Right lobe of liver (tissue), 6 donors: ENCODE measurements at regions not wholly inside any gene's neighbourhood (a gene's known extent, or its start where the extent isn't known, plus 50 kb on each side); places are given as distances from the start of the nearest gene placed in this dataset.

ENCODE experiments used
- ATAC-seq, 4 donors: fragments of 200-7000 bp; cut with Tn5 transposase; one replicate each; pipeline ENCODE4 v1.9.1; 2020; ENCODE audit warnings: mild to moderate bottlenecking in 4 of 4, moderate library complexity in 4 of 4
- DNase-seq, 3 donors: peaks; one replicate each; pipeline ENCODE4 v3.0.0-alpha.2; 2020
- H3K27ac ChIP-seq, 3 donors: fragments of 200-600 bp; one replicate each; pipeline ENCODE4 v1.8.0; 2022
- H3K27me3 ChIP-seq, 2 donors: fragments of 200-600 bp; one replicate each; pipeline ENCODE4 v1.8.0; 2022
- H3K36me3 ChIP-seq, 4 donors: fragments of 200-600 bp; sonication (generic) in 1 of 4; one replicate each; pipeline versions ENCODE4 v1.5.1 to v1.8.0; 2017 to 2022; ENCODE audit warnings: control low read depth in 1 of 4
- H3K4me1 ChIP-seq, 4 donors: fragments of 200-600 bp; sonication (generic) in 1 of 4; one replicate each; pipeline versions ENCODE4 v1.5.1 to v1.8.0; 2017 to 2022; ENCODE audit warnings: control low read depth in 1 of 4
- H3K4me3 ChIP-seq, 3 donors: fragments of 200-600 bp; one replicate each; pipeline ENCODE4 v1.8.0; 2022
- H3K9me3 ChIP-seq, 4 donors: fragments of 200-600 bp; sonication (generic) in 1 of 4; one replicate each; pipeline versions ENCODE4 v1.5.1 to v1.8.0; 2017 to 2022; ENCODE audit warnings: control low read depth in 1 of 4
- POLR2A ChIP-seq: fragments of 450-650 bp; IDR thresholded peaks from one replicate; pipeline ENCODE4 v1.6.1; 2017; ENCODE audit warnings: antibody characterized with exemption, mild to moderate bottlenecking
- WGBS: methylation state at CpG from one replicate; pipeline ENCODE4 v1.1.6; 2018; ENCODE audit warnings: low coverage, low lambda C conversion rate; ENCODE audit not compliant: insufficient coverage; ENCODE audit errors: missing lambda C conversion rate; 5-methylcytosine and 5-hydroxymethylcytosine counted together
- intact Hi-C, 2 donors: fragments of 100-400 bp; cut with DNase I; formaldehyde crosslinking; loops; one replicate each; pipeline versions ENCODE4 v1.11.2 to v1.14.1; 2022
- TF ChIP-seq, protein P1 (sequence below), 4 donors: fragments of 200-600 bp in 3 of 4; fragments of 450-650 bp in 1 of 4; IDR thresholded peaks; one replicate each; pipeline versions ENCODE4 v1.5.1 to v1.8.0; 2016 to 2022; ENCODE audit warnings: antibody characterized with exemption in 4 of 4, mild to moderate bottlenecking in 2 of 4
- donor health status: DM: no; HTN: yes; CAD: no.
- donor health status: DM: no; HTN: no; CAD: no.
- donor health status: DM: no; HTN: no; CAD: no.
- donor health status: DM: no; HTN: yes; CAD: no.
- donor health status: DM: no; HTN: yes; CAD: no.

DNA sequence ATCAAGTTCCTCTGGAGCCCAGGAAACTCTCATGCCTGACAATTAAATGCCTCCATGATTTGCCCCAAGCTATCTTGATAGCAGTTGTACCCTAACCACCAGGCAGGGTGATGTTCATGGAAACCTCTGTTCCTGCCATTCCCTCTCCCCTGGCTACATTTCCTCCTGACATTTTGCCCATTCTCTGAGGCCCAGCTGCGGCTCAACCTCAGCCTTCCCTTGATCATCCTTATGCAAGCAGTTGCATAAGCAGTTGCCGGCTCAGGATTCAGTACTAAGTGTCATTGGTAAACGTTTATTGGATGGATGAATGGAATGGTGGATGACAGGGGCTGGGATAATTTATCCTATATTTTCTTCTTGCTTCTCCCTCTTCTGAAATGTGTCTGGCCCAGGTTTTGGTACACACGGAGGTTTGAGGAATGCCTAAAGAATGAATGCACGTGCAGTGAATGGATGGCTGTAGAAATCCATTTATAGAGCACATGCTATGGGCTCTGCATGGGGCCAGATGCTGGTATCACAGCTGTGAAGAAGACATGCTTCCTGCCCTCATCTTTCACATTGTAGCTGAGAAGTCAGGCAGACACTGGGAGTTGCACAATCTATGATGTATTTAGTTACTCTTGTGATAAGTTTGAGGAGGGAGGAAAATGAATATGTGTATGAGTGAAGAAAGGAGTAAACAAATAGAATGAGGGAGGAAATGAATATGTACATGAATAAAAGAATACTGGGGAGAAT, 261.8 kb downstream of the FOXD2 start:
- Histone ChIP-seq H3K36me3 (no peaks in the 10 kb centered on the region), H3K4me3 (no peak overlapping the region), H3K27ac (no peak overlapping the region), H3K27me3 (no peaks in the 10 kb centered on the region), H3K9me3 (no peaks in the 10 kb centered on the region), H3K4me1 (peaks cover 0 to 17% (median 0%) of the 10 kb centered on the region in 4 donors)
- intact Hi-C loops, result no loop called here
- TF ChIP-seq, protein P1, sequence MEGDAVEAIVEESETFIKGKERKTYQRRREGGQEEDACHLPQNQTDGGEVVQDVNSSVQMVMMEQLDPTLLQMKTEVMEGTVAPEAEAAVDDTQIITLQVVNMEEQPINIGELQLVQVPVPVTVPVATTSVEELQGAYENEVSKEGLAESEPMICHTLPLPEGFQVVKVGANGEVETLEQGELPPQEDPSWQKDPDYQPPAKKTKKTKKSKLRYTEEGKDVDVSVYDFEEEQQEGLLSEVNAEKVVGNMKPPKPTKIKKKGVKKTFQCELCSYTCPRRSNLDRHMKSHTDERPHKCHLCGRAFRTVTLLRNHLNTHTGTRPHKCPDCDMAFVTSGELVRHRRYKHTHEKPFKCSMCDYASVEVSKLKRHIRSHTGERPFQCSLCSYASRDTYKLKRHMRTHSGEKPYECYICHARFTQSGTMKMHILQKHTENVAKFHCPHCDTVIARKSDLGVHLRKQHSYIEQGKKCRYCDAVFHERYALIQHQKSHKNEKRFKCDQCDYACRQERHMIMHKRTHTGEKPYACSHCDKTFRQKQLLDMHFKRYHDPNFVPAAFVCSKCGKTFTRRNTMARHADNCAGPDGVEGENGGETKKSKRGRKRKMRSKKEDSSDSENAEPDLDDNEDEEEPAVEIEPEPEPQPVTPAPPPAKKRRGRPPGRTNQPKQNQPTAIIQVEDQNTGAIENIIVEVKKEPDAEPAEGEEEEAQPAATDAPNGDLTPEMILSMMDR (IDR thresholded peaks at IDR 0.05), result no peak
- TF ChIP-seq POLR2A, result no peak
- no peak for DNase-seq
- no peak for ATAC-seq
- WGBS, result 68% methylated on average over 5 of the region's 5 CpGs

DNA sequence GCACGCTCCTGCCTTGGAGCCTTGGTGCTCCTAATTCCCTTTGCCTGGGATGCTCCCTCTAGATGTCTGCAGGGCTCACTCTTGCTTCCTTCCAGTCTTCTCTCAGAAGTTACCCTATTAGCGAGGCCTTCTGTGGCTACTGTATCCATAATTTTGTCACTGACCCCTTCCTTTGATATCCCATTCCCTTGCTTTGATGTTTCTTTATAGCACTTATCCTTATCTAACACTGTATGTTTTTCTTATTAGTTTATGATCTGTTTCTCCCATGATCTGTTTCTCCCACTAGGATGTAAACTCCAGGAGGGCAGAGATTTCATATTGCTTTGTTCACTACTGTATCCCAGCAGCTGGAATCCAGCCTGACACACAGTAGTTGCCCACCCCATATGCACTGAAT, 263.4 kb downstream of the FOXD2 start:
- H3K4me1 ChIP-seq, result peaks cover 0 to 14% (median 0%) of the 10 kb centered on the region in 4 donors
- DNase-seq (no peak), ATAC-seq (no peak)
- no peak overlapping the region for H3K4me3 ChIP-seq
- TF ChIP-seq, protein P1 (IDR thresholded peaks at IDR 0.05), result no peak
- no peak for TF ChIP-seq POLR2A
- H3K27me3 ChIP-seq, result no peaks in the 10 kb centered on the region
- 67% methylated on average over 1 of the region's 2 CpGs for WGBS
- H3K27ac ChIP-seq, result no peak overlapping the region
- no peaks in the 10 kb centered on the region for H3K9me3 ChIP-seq
- H3K36me3 ChIP-seq, result no peaks in the 10 kb centered on the region
- intact Hi-C loops, result no loop called here

DNA sequence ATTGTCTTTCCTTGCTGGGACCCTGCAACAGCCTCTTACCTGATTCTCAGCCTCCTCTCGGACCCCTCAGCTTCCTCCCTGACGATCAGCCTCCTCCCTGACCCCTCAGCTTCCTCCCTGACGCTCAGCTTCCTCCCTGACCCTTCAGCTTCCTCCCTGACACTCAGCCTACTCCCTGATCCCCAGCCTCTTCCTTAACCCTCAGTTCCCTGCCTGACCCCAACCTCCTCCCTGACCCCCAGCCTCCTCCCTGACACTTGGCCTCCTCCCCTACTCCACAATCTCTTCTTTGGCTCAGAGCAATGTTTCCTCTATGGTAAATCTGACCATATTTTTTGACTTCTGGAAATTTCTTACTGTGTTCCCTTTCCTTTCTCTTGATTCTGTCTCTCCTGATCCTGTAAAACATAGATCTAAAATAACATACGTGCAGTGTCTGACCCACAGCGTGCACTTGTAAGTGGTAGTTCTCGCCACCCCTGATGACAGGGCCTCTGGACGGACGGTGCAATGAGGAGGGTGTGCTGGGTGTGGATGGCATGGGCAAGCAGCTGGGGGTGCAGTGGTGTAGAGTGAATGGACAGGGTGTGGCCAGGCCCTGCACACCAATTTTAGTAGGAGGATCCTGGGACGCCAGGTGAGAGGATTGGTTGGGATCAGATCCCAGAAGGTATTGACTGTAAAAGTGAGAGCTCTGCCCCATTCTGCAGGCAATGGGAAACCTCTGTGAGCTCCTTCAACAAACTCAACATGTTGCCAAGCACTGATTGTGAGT, 264.1 kb downstream of the FOXD2 start:
- no peaks in the 10 kb centered on the region for H3K9me3 ChIP-seq
- DNase-seq, result no peak
- peaks cover 0 to 7% (median 0%) of the 10 kb centered on the region in 4 donors for H3K4me1 ChIP-seq
- WGBS, result 56% methylated on average over 7 of the region's 9 CpGs
- H3K27ac ChIP-seq, result no peak overlapping the region
- no peak overlapping the region for H3K4me3 ChIP-seq
- no peak for ATAC-seq
- H3K36me3 ChIP-seq, result no peaks in the 10 kb centered on the region
- TF ChIP-seq, protein P1 (IDR thresholded peaks at IDR 0.05), result no peak
- no peak for TF ChIP-seq POLR2A
- no peaks in the 10 kb centered on the region for H3K27me3 ChIP-seq
- intact Hi-C loops, result no loop called here

DNA sequence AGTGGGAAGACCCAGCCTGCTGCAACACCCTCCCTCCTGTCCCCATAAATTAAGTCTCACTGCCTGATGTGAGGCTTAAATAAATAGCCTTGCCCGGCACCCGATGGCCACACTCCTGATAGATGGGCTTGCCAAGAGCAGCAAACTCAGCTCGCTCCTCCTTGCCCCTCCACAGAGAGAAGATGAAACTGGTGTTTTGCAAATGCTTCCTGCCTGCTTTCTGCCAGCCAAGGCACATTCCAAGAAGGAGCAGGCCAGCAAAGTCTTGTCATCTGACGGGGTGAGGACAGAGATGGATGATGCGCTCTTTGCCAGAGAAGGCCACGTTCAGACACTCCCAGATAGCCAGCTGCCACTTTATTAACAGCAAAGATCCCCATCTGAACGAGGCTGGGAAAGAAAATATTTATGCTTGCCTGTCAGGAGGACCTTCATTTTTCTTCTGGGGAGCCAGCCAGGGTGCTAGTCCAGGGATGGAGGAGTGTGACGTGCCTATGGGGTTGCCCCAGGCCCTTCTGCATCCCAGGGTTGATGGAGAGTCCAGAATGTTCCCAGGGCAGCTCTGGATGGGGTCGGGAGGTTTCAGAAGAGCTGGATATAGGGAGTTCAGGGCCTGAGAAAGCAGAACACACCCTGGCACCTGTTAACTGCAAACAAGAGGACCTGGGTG, 265.4 kb downstream of the FOXD2 start:
- Histone ChIP-seq H3K36me3 (no peaks in the 10 kb centered on the region), H3K4me1 (no peaks in the 10 kb centered on the region), H3K27me3 (no peaks in the 10 kb centered on the region), H3K27ac (no peak overlapping the region), H3K4me3 (no peak overlapping the region), H3K9me3 (no peaks in the 10 kb centered on the region)
- intact Hi-C loops, result no loop called here
- DNase-seq (no peak), ATAC-seq (no peak)
- 46% methylated on average over 7 of the region's 9 CpGs for WGBS
- no peak for TF ChIP-seq POLR2A
- TF ChIP-seq, protein P1 (IDR thresholded peaks at IDR 0.05), result no peak
